ENCODE measurements at regions not wholly inside any gene's neighbourhood (a gene's known extent, or its start where the extent isn't known, plus 50 kb on each side); places are given as distances from the start of the nearest gene placed in this dataset.

DNA sequence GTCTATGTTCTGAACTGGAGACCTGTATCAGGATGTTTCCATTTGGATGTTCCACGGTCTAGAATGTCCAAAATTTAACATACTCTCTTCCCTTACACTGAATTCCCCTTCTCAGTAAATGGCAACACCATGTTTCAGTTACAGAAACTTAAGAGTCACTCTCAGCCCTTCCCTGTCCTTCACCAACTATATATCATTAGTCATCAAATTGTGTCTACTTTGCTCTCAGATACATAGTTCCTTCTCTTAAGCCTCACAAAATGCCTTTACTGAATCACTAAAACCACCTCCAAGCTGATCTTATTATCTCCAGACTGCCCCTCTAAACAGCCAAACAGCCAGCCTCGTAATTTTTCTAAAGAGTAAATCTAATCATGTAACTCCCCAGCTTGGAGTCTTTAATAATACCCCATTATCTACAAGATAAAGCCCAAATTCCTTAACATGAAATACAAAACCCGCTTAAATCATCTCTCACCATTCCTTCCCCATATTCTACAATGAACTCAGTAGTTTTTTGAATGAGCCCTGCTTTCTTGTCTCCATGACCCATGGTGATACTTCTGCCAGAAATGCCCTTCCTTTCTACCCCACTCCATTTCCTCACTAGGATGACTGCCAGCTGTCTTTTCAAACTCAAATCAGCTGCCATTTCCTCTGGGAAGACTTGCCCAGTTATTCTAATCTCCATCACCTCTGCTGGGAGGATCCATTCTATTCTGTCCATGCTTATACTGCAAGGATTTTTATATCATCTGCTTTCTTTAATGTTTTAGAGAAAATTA lies 102.7 kb upstream of the ARHGAP42 start:
- Histone ChIP-seq H3K9ac (ENCODE audit: insufficient read depth, low read length) (no peak overlapping the region), H3K4me3 (replicated peaks in 1 of 4; ENCODE audit: control extremely low read depth in 1 of 4, insufficient read depth in 1 of 4, low read depth in 3 of 4, low read length in 4 of 4) (no peak overlapping the region), H3K9me3 (ENCODE audit: control insufficient read depth, insufficient read depth, low read depth, low read length) (no peaks in the 10 kb centered on the region), H3K36me3 (ENCODE audit: control insufficient read depth, insufficient read depth, low read length) (no peaks in the 10 kb centered on the region), H3K27ac (ENCODE audit: insufficient read depth, low read length) (no peak overlapping the region), H3K4me1 (ENCODE audit: control insufficient read depth, extremely low read depth, insufficient read depth, low read length) (no peaks in the 10 kb centered on the region), H3K27me3 (ENCODE audit: control insufficient read depth, insufficient read depth, low read length) (no peaks in the 10 kb centered on the region), H3K4me2 (ENCODE audit: extremely low read depth, insufficient read depth, low read length) (no peak overlapping the region), H3K79me2 (ENCODE audit: control insufficient read depth, insufficient read depth, low read length) (no peaks in the 10 kb centered on the region), H2AFZ (ENCODE audit: low read length) (no peak overlapping the region), H4K20me1 (ENCODE audit: control insufficient read depth, extremely low read depth, insufficient read depth, low read length) (no peaks in the 10 kb centered on the region)
- no peak for TF ChIP-seq EZH2 (IDR thresholded peaks at IDR 0.05; ENCODE audit: low read length, missing control alignments)
- TF ChIP-seq, protein P1, sequence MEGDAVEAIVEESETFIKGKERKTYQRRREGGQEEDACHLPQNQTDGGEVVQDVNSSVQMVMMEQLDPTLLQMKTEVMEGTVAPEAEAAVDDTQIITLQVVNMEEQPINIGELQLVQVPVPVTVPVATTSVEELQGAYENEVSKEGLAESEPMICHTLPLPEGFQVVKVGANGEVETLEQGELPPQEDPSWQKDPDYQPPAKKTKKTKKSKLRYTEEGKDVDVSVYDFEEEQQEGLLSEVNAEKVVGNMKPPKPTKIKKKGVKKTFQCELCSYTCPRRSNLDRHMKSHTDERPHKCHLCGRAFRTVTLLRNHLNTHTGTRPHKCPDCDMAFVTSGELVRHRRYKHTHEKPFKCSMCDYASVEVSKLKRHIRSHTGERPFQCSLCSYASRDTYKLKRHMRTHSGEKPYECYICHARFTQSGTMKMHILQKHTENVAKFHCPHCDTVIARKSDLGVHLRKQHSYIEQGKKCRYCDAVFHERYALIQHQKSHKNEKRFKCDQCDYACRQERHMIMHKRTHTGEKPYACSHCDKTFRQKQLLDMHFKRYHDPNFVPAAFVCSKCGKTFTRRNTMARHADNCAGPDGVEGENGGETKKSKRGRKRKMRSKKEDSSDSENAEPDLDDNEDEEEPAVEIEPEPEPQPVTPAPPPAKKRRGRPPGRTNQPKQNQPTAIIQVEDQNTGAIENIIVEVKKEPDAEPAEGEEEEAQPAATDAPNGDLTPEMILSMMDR (conservative IDR thresholded peaks at IDR 0.05 in 1 of 2, IDR thresholded peaks at IDR 0.05 in 1 of 2; ENCODE audit: low read depth in 1 of 2, low read length in 2 of 2) = no peak
- no peak for DNase-seq (ENCODE audit: low read depth in 2 of 2)

DNA sequence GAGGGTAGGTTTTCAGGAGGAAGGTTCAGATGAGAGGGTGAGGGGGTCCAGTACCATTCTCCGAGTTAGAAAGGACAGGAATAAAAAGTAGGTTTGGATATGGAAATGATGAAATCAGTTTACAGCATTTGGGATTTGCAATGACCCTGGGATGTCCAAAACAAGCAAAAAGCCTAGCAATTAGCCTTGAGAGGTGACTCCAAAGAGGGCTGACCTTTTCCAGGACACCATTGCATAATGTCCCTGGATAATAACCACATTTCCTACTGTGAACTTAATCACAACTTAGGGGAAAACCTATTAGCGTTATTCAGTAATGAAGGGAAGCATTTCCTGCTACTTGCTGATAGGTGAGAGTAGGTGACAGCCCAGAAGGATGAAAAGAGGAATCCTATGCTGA lies 101.4 kb upstream of the ARHGAP42 start:
- Histone ChIP-seq H3K4me2 (ENCODE audit: extremely low read depth, insufficient read depth, low read length) (no peak overlapping the region), H3K4me1 (ENCODE audit: control insufficient read depth, extremely low read depth, insufficient read depth, low read length) (no peaks in the 10 kb centered on the region), H3K79me2 (ENCODE audit: control insufficient read depth, insufficient read depth, low read length) (no peaks in the 10 kb centered on the region), H3K9ac (ENCODE audit: insufficient read depth, low read length) (no peak overlapping the region), H3K4me3 (replicated peaks in 1 of 4; ENCODE audit: control extremely low read depth in 1 of 4, insufficient read depth in 1 of 4, low read depth in 3 of 4, low read length in 4 of 4) (no peak overlapping the region), H4K20me1 (ENCODE audit: control insufficient read depth, extremely low read depth, insufficient read depth, low read length) (no peaks in the 10 kb centered on the region), H3K9me3 (ENCODE audit: control insufficient read depth, insufficient read depth, low read depth, low read length) (no peaks in the 10 kb centered on the region), H2AFZ (ENCODE audit: low read length) (no peak overlapping the region), H3K27me3 (ENCODE audit: control insufficient read depth, insufficient read depth, low read length) (no peaks in the 10 kb centered on the region), H3K36me3 (ENCODE audit: control insufficient read depth, insufficient read depth, low read length) (no peaks in the 10 kb centered on the region), H3K27ac (ENCODE audit: insufficient read depth, low read length) (no peak overlapping the region)
- TF ChIP-seq EZH2 (IDR thresholded peaks at IDR 0.05; ENCODE audit: low read length, missing control alignments) = no peak
- TF ChIP-seq, protein P1 (conservative IDR thresholded peaks at IDR 0.05 in 1 of 2, IDR thresholded peaks at IDR 0.05 in 1 of 2; ENCODE audit: low read depth in 1 of 2, low read length in 2 of 2) = no peak
- DNase-seq (ENCODE audit: low read depth in 2 of 2) = no peak

- H3K79me2 ChIP-seq (ENCODE audit: control insufficient read depth, insufficient read depth, low read length) = no peaks in the 10 kb centered on the region
Measured at GRCh38 chr11:100586361-100587101, 100.6 kb upstream of the ARHGAP42 start.

More at GRCh38 chr11:100586361-100587101, 100.6 kb upstream of the ARHGAP42 start:
- Histone ChIP-seq H3K9me3 (ENCODE audit: control insufficient read depth, insufficient read depth, low read depth, low read length) (no peaks in the 10 kb centered on the region), H2AFZ (ENCODE audit: low read length) (no peak overlapping the region), H4K20me1 (ENCODE audit: control insufficient read depth, extremely low read depth, insufficient read depth, low read length) (no peaks in the 10 kb centered on the region), H3K4me2 (ENCODE audit: extremely low read depth, insufficient read depth, low read length) (no peak overlapping the region), H3K4me3 (replicated peaks in 1 of 4; ENCODE audit: control extremely low read depth in 1 of 4, insufficient read depth in 1 of 4, low read depth in 3 of 4, low read length in 4 of 4) (no peak overlapping the region), H3K9ac (ENCODE audit: insufficient read depth, low read length) (no peak overlapping the region), H3K4me1 (ENCODE audit: control insufficient read depth, extremely low read depth, insufficient read depth, low read length) (no peaks in the 10 kb centered on the region), H3K36me3 (ENCODE audit: control insufficient read depth, insufficient read depth, low read length) (no peaks in the 10 kb centered on the region), H3K27ac (ENCODE audit: insufficient read depth, low read length) (no peak overlapping the region), H3K27me3 (ENCODE audit: control insufficient read depth, insufficient read depth, low read length) (no peaks in the 10 kb centered on the region)
- no peak for TF ChIP-seq EZH2 (IDR thresholded peaks at IDR 0.05; ENCODE audit: low read length, missing control alignments)
- TF ChIP-seq, protein P1 (conservative IDR thresholded peaks at IDR 0.05 in 1 of 2, IDR thresholded peaks at IDR 0.05 in 1 of 2; ENCODE audit: low read depth in 1 of 2, low read length in 2 of 2) = no peak
- DNase-seq (ENCODE audit: low read depth in 2 of 2) = no peak
